CD4-positive, alpha-beta T cell treated with Interleukin-17A for 1 hour (primary cell): ENCODE measurements at regions not wholly inside any gene's neighbourhood (a gene's known extent, or its start where the extent isn't known, plus 50 kb on each side); places are given as distances from the start of the nearest gene placed in this dataset.
A peak's percentile ranks its signal among the peaks of the same experiment; 100 is the strongest.

Experiments
- DNase-seq: peaks from one replicate; pipeline ENCODE4 v3.0.0-alpha.2; 2020

- DNase-seq = no peak
Measured at GRCh38 chr18:77865853-77866252, 616.2 kb downstream of the GALR1 start.

- DNase-seq = no peak
Measured at GRCh38 chr18:77866351-77866750, 616.7 kb downstream of the GALR1 start.

GRCh38 chr18:77870199-77870598 lies 620.6 kb downstream of the GALR1 start:
- no peak for DNase-seq

- no peak for DNase-seq
Measured at GRCh38 chr18:77870894-77871293, 621.2 kb downstream of the GALR1 start.

- DNase-seq = no peak
Measured at GRCh38 chr18:77872166-77872565, 622.5 kb downstream of the GALR1 start.

GRCh38 chr18:77876319-77876865 lies 626.7 kb downstream of the GALR1 start:
- no peak for DNase-seq

GRCh38 chr18:77879829-77880228 lies 630.2 kb downstream of the GALR1 start:
- DNase-seq = no peak

- no peak for DNase-seq
Measured at GRCh38 chr18:77884454-77884853, 634.8 kb downstream of the GALR1 start.

- DNase-seq = no peak
Measured at GRCh38 chr18:77894060-77894459, 644.4 kb downstream of the GALR1 start.

- no peak for DNase-seq
Measured at GRCh38 chr18:77895250-77895649, 645.6 kb downstream of the GALR1 start.

GRCh38 chr18:77896586-77897252 lies 647.1 kb downstream of the GALR1 start:
- no peak for DNase-seq

GRCh38 chr18:77897606-77898005 lies 648.0 kb downstream of the GALR1 start:
- DNase-seq = no peak

- DNase-seq = peak; percentile 55
Measured at GRCh38 chr18:77899972-77900754, 650.5 kb downstream of the GALR1 start.

GRCh38 chr18:77905011-77905410 lies 655.4 kb downstream of the GALR1 start:
- no peak for DNase-seq

GRCh38 chr18:77905449-77906055 lies 655.9 kb downstream of the GALR1 start:
- no peak for DNase-seq

GRCh38 chr18:77906103-77906892 lies 656.6 kb downstream of the GALR1 start:
- no peak for DNase-seq

GRCh38 chr18:77910347-77910746 lies 660.7 kb downstream of the GALR1 start:
- DNase-seq = no peak

- no peak for DNase-seq
Measured at GRCh38 chr18:77911971-77912605, 662.4 kb downstream of the GALR1 start.

- no peak for DNase-seq
Measured at GRCh38 chr18:77918730-77919129, 669.1 kb downstream of the GALR1 start.

- DNase-seq = no peak
Measured at GRCh38 chr18:77919923-77920322, 670.3 kb downstream of the GALR1 start.

GRCh38 chr18:77935342-77935741 lies 685.7 kb downstream of the GALR1 start:
- DNase-seq = no peak

- DNase-seq = no peak
Measured at GRCh38 chr18:77940566-77940965, 690.9 kb downstream of the GALR1 start.
